KMS-11 (cell line): ENCODE measurements at regions not wholly inside any gene's neighbourhood (a gene's known extent, or its start where the extent isn't known, plus 50 kb on each side); places are given as distances from the start of the nearest gene placed in this dataset.

Experiments
- H2AFZ ChIP-seq: fragments of 200-600 bp; sonication (generic); 2 replicates; pipeline ENCODE4 v1.6.1; 2016; ENCODE audit warnings: antibody characterized with exemption, mixed run types, low read depth
- H3K27ac ChIP-seq: fragments of 200-600 bp; sonication (generic); 2 replicates; pipeline ENCODE4 v1.6.1; 2016; ENCODE audit warnings: mild to moderate bottlenecking, mixed run types
- H3K27me3 ChIP-seq: fragments of 200-600 bp; sonication (generic); 2 replicates; pipeline ENCODE4 v1.6.1; 2017; ENCODE audit warnings: mild to moderate bottlenecking, low read depth, mixed run types, moderate library complexity; ENCODE audit not compliant: insufficient read depth
- H3K36me3 ChIP-seq: fragments of 200-600 bp; sonication (generic); 2 replicates; pipeline ENCODE4 v1.6.1; 2017; ENCODE audit warnings: mild to moderate bottlenecking, mixed run types; ENCODE audit not compliant: insufficient read depth
- H3K4me1 ChIP-seq: fragments of 200-600 bp; sonication (generic); 2 replicates; pipeline ENCODE4 v1.6.1; 2016; ENCODE audit warnings: mild to moderate bottlenecking, low read depth, mixed run types; ENCODE audit not compliant: poor library complexity, severe bottlenecking
- H3K4me2 ChIP-seq: fragments of 200-600 bp; sonication (generic); 2 replicates; pipeline ENCODE4 v1.7.0; 2016; ENCODE audit warnings: mild to moderate bottlenecking, mixed run types
- H3K4me3 ChIP-seq: fragments of 200-600 bp; sonication (generic); IDR thresholded peaks from 2 replicates; pipeline ENCODE4 v1.6.1; 2017; ENCODE audit warnings: low read depth, low read length, mixed read lengths; ENCODE audit not compliant: insufficient read depth
- H3K79me2 ChIP-seq: fragments of 200-600 bp; sonication (generic); 2 replicates; pipeline ENCODE4 v1.6.1; 2016; ENCODE audit warnings: low read depth, mixed run types; ENCODE audit not compliant: insufficient read depth
- H3K9ac ChIP-seq: fragments of 200-600 bp; sonication (generic); 2 replicates; pipeline ENCODE4 v1.6.1; 2016; ENCODE audit warnings: mild to moderate bottlenecking, mixed run types
- H4K20me1 ChIP-seq: fragments of 200-600 bp; sonication (generic); 2 replicates; pipeline ENCODE4 v1.6.1; 2016; ENCODE audit warnings: mild to moderate bottlenecking, mixed run types; ENCODE audit not compliant: insufficient read depth
- CTCF ChIP-seq: fragments of 200-600 bp; sonication (generic); conservative IDR thresholded peaks from 2 replicates; pipeline ENCODE4 v1.6.1; 2017; ENCODE audit warnings: low read depth, mild to moderate bottlenecking, antibody characterized with exemption, low read length, moderate library complexity, mixed read lengths

- Histone ChIP-seq H3K27ac (no peak overlapping the region), H4K20me1 (no peaks in the 10 kb centered on the region), H3K36me3 (no peaks in the 10 kb centered on the region), H3K4me1 (no peaks in the 10 kb centered on the region), H3K4me2 (no peak overlapping the region), H3K9ac (no peak overlapping the region), H3K4me3 (no peak overlapping the region), H2AFZ (no peak overlapping the region), H3K79me2 (no peaks in the 10 kb centered on the region), H3K27me3 (no peaks in the 10 kb centered on the region; the same call in 1 of the 2 replicates)
- TF ChIP-seq CTCF, result no peak
Observed at GRCh38 chr22:27120036-27120435, 462.6 kb downstream of the MIAT start.

GRCh38 chr22:27122574-27122973 is 465.2 kb downstream of the MIAT start:
- no peak overlapping the region for H3K4me3 ChIP-seq
- no peak overlapping the region for H3K27ac ChIP-seq
- no peaks in the 10 kb centered on the region for H3K79me2 ChIP-seq

GRCh38 chr22:27123880-27124279 is 466.5 kb downstream of the MIAT start:
- Histone ChIP-seq H3K4me2 (no peak overlapping the region), H3K27ac (no peak overlapping the region)

More at GRCh38 chr22:27122574-27122973, 465.2 kb downstream of the MIAT start:
- no peaks in the 10 kb centered on the region for H3K36me3 ChIP-seq
- peaks cover 6% of the 10 kb centered on the region; the same call in 1 of the 2 replicates for H3K27me3 ChIP-seq
- no peak for TF ChIP-seq CTCF
- no peaks in the 10 kb centered on the region for H4K20me1 ChIP-seq
- H2AFZ ChIP-seq, result no peak overlapping the region
- H3K9ac ChIP-seq, result no peak overlapping the region
- no peak overlapping the region for H3K4me2 ChIP-seq
- no peaks in the 10 kb centered on the region for H3K4me1 ChIP-seq

DNA sequence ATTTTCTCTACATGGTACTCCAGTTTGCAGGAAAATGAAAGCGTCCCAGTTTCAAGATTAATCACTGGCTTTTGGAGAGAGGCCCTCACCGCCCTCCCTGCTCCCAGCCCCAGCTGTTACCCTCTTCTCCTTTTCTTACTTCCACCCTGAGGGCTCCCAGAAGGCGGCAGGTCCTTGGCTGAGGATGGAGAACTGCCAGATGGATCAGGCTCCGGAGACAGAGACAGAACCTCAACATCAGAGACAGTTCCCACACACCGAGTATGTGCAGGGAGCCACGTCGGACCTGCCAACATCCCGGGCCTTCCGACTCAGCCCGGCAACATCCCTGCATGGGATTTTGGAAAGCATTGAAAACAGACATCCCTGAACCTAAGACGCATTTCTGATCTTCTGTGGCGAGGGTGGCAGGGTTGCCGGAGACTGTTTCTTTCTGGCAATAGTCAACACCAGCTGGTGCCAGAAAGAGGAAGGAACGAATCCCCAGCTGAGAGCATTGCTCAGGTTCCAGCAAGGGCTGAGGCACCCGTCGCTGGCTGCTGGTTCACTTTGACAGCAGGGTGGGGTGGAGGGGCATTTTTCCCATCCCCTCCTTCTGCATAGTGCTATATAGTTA is 467.1 kb downstream of the MIAT start:
- H3K4me2 ChIP-seq, result no peak overlapping the region
- peaks cover 6% of the 10 kb centered on the region; the same call in 1 of the 2 replicates for H3K27me3 ChIP-seq
- H2AFZ ChIP-seq, result no peak overlapping the region

More at GRCh38 chr22:27123880-27124279, 466.5 kb downstream of the MIAT start:
- H3K79me2 ChIP-seq, result no peaks in the 10 kb centered on the region
- H2AFZ ChIP-seq, result no peak overlapping the region
- peaks cover 6% of the 10 kb centered on the region; the same call in 1 of the 2 replicates for H3K27me3 ChIP-seq
- no peaks in the 10 kb centered on the region for H4K20me1 ChIP-seq
- TF ChIP-seq CTCF, result no peak
- H3K4me1 ChIP-seq, result no peaks in the 10 kb centered on the region
- H3K36me3 ChIP-seq, result no peaks in the 10 kb centered on the region
- H3K4me3 ChIP-seq, result no peak overlapping the region
- H3K9ac ChIP-seq, result no peak overlapping the region

More for the DNA sequence above, 467.1 kb downstream of the MIAT start:
- Histone ChIP-seq H3K4me1 (no peaks in the 10 kb centered on the region), H3K36me3 (no peaks in the 10 kb centered on the region), H3K4me3 (no peak overlapping the region), H3K9ac (no peak overlapping the region), H3K79me2 (no peaks in the 10 kb centered on the region), H4K20me1 (no peaks in the 10 kb centered on the region), H3K27ac (no peak overlapping the region)
- no peak for TF ChIP-seq CTCF
